Stomach (tissue), 4 donors: ENCODE measurements at regions not wholly inside any gene's neighbourhood (a gene's known extent, or its start where the extent isn't known, plus 50 kb on each side); places are given as distances from the start of the nearest gene placed in this dataset.

Experiments
- CTCF ChIP-seq, 7 experiments: fragments of 450-650 bp in 4 of 7; fragments of 200-600 bp in 3 of 7; sonication (generic) in 3 of 7; IDR thresholded peaks; one replicate each; pipeline ENCODE4 v1.5.1; 2016 to 2019; ENCODE audit warnings: antibody characterized with exemption in 7 of 7, control low read depth in 2 of 7, mild to moderate bottlenecking in 1 of 7
- POLR2A ChIP-seq, 4 donors: fragments of 450-650 bp; IDR thresholded peaks; one replicate each; pipeline ENCODE4 v1.6.1; 2016; ENCODE audit warnings: antibody characterized with exemption in 4 of 4, control low read depth in 2 of 4, mild to moderate bottlenecking in 1 of 4, moderate library complexity in 1 of 4
- POLR2AphosphoS5 ChIP-seq, 3 donors: sonication (generic); formaldehyde crosslinking; IDR thresholded peaks; one replicate each; pipeline ENCODE4 v1.6.1; 2016; ENCODE audit warnings: antibody characterized with exemption in 3 of 3

GRCh38 chr12:114998750-114999128, 314.8 kb upstream of the TBX3 start:
- no peak for TF ChIP-seq POLR2A (IDR thresholded peaks at IDR 0.05)
- TF ChIP-seq POLR2AphosphoS5 (IDR thresholded peaks at IDR 0.05), result no peak
- no peak for TF ChIP-seq CTCF (IDR thresholded peaks at IDR 0.05)
